ENCODE measurements at regions not wholly inside any gene's neighbourhood (a gene's known extent, or its start where the extent isn't known, plus 50 kb on each side); places are given as distances from the start of the nearest gene placed in this dataset.
"Not testable (repeated sequence)": the region's sequence is repeated elsewhere in the genome, so short reads cannot be mapped to it uniquely, and the experiment has no call there.

DNA sequence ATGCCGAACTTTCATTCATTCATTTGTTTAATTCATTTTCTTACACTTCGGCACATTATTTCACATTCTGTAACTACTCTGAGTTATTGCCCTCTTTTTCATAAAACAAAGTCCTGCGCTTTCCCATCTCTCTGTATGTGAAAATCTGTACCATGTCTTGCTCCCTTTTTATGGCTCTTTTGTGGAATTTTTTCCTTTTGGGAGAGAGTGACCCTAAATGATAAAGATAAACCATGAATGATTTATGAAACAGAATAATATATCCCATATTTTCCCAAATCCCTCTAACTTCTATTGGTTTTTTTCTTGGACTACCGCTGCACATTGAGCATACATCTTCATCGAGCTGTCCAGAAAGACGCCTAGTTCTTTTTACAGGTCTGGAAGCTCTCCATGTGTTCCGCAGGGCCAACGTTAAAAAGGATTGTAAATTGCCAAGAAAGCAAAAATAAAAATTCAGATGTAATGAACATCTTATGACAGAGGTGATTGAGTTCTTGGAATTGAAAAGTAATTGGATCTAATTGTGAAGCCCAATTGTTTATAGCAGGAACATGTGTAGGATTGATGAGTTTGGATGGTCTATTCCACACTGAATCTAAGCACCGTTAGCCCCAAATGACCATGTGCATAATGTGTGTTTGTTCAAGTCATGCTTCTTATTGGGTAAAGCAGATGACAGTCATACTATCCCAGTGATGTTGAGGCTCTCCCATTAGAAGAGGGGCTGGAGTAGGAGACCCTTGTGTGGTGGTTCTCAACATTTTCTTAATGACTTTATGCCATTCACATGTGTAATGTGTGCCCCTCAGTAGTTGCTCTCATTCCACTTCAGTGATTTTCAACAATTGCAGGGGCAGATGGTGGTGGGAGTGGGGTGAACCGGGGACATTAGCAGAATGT, 378.9 kb downstream of the DLEU7 start:
- DNase-seq = no peak

DNA sequence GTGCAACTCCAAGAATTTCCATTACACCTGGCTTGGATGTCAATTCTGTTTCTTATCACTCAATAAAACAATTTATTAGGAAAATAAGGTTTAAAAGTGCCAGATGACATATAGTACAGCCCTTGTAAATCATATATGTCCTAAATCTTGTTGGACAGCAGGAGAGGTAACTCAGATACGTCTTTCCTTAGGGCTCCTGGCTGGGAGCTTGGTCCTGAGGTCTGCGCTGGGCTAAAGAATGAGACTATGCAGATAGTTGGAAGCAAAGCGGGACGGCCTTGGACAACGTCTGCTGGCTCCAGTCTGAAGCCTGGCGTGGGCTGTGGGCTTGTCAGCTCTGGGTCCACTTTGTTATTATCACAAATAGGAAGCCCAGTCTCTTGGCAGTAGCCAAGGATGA, 377.0 kb downstream of the DLEU7 start:
- DNase-seq = no peak

DNA sequence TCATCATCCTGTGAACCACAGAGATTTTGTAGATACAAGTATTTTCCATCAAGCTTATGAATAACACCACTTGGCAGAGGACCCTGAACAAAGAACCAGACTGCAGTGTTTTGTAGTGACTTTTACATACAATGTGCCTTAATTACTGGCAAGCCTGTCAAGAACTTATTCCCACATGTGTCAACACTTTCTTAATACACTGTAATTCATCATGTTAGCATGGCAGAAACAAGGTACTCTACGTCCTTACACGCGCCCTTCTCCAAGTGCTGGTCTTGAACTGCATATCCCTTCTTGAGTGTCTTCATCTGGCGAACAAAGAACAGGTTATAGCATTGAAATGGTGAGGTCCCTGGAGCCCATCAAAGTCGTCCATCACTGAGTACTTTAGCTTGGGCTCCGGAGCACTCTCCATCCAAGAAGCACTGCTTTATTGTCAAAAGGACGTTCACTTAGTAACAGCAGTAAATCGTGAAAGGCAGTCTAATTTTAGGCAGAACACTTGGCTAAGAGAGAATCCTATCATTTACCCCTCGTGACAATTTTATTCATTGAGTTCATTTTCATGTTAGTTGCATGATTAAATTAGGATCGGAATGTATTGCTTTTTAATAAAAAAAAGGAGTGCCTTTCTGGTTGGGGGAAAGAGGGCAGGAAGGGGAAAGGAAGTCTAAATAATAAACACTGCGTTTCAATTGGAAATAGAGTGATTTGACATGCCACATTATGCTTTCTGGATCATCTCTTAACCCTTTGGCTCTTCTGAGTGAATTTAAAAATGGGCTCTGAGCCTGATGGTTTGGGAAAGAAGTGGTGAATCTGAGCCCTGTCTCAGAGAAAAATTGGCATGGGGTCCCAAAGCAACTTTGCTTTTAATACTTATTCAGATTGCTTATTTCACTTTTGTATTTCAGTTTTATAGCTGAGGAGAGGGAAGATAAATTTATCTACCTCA, 376.1 kb downstream of the DLEU7 start:
- no peak for DNase-seq

DNA sequence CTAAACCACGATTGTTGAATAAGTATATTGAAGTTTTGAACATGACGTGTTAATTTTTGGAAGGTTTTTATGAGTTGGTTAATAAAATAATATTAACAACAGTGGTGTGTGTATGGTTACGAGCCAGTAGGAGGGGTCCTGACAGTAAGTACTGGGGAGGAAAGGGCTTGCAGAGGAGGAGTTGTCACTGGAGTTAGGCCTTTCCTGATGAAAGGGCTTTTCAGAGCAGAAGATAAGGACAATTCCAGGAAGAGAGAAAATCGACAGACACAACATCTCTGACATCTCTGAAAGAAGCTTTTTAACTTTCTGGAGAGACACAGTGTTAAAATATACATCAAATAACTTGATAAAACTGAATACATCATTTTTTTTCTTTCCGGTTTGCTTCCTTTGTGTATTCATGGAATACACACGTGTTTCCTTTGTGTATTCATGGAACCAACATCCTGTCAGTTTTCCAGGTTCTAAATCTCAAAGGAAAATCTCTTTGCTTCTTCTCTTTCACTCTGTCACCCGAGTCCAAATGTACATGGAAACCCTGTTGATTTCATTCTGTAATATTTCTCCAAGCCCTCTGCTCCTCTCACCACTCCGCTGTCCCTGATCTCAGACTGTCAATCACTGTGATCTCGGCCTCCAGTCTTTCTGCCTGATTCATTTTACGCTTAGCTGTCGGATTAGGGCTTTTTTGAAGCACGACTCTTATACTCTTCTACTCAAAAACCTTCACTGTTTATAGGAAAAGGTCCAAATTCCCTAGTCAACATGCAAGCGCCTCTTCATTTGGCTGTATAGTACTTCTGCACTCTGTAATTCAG, 374.4 kb downstream of the DLEU7 start:
- DNase-seq = no peak

DNA sequence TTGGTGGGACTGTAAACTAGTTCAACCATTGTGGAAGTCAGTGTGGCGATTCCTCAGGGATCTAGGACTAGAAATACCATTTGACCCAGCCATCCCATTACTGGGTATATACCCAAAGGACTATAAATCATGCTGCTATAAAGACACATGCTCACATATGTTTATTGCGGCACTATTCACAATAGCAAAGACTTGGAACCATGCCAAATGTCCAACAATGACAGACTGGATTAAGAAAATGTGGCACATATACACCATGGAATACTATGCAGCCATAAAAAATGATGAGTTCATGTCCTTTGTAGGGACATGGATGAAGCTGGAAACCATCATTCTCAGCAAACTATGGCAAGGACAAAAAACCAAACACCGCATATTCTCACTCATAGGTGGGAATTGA, 370.4 kb downstream of the DLEU7 start:
- DNase-seq = not testable (repeated sequence)

DNA sequence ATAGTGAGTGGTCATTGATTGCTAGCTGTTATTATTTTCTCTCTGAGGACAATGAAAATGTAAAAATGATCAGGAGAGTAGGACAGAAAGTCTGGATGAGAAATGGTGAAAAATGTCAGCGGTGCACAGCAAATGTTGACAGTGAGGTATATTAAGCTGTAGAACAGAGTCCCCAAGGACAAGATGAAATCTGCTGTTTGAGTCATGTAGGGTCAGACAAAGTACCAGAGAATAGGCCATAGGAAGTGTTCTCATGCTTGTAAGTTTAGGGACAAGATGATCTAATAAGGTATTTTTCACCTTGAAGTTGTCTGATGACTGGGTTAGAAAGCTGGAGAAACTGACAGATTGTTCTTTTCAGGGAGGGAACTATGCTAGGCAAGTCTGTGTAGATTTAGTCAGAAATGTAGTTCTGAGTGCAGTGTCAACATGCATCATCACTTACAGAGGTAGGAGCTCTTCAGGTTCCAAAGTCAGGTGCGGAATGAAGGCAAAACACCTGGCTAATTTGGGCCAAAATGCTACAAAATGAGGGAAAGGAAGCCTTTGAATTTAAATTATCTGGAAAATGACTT, 369.3 kb downstream of the DLEU7 start:
- peak in 1 of 2 experiments; percentile 16 for DNase-seq

DNA sequence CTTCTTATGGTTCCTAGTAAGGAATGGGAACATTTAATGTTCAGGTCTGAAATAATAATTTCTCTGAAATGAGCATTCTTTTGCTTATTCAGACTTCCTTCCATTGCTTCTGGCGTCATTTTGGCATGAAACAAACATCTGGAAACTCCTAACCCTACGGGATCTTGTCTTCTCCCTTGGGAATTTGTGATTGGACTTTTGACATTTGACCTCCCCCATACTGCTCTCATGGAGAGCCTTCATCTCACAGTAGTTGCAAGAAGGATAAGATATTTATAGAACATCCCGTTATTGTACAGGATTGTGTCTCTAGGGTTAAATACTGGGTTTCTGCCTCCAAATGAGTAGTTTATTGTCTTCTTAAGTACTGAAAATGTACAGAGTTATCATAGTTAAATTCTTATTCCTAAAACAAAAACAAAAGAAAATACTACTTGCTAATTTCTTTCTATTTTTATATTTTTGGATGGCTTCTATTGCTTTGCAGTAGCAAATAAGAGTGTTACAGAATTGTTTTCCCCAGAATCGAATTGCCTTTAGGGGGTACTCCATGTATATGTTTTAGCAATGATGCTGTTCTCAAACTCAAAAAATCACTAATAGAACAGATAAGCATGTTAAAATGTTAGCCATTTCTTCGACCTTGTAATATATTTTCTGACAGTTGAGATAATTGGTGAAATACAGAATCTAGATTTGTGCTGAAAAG, 366.8 kb downstream of the DLEU7 start:
- no peak for DNase-seq

DNA sequence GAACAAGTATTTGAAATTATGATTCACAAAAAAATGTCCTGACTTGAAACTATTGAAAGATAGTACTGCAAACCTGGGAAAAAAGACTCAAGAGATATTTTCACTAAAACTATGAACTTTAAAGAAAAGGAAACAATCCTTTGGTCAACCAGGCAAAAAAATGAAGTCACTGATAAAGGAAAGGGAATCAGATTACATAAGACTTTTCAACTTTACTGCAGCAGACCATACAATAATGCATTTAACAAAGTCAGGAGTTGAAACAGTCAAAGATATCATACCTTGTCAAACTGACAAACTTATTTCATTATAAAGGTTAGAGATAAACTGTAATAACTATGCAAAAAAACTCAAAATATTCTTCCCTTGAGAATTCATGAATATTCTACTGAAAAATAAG, 361.6 kb downstream of the DLEU7 start:
- DNase-seq = no peak

DNA sequence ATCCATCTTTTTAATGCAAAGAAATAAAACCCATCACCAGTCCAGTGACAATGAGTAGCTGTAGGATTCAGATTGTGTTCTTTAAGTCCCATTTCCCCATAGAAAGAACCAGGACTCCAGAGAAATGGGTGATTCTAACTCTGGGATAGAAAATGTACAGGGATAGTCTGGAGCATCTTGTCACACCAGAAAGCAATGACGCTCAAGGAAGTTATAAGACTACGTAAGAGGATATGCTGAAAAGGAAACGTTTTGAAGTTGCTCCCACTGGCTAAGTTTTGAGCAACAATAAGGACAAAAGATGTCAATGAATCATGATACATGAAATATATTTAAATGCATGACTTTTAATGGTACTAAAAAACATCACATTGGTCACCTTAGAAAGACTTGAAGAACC, 360.1 kb downstream of the DLEU7 start:
- no peak for DNase-seq

DNA sequence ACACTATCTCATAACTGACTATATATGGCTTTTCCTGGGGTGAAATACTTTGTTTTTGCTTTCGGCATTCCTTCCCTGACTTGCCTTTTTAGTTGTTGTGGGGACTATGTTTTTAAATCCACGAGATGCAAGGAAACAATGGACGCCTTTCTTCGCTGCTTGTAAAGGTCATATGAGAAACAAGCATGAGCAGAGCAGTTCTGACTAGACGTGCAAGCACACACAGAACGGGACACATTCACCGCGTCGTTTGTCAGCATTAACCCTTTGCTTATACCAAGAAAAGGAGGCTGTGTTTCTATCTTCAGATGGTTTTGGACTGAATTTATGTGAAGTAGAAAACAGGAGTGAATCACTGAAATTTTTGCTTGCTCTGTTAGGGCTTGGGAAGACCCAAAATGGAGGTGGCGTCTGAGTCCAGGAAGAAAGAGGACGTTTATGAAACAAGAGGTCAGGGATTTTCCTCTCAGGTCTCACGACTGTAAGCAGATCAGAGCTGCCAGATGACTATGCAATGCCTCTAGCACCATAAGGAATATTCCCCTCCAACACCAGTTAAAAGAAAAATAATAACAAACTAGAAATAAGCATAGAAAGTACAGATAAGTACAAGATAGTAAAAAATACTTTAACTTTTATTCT, 358.9 kb downstream of the DLEU7 start:
- no peak for DNase-seq

DNA sequence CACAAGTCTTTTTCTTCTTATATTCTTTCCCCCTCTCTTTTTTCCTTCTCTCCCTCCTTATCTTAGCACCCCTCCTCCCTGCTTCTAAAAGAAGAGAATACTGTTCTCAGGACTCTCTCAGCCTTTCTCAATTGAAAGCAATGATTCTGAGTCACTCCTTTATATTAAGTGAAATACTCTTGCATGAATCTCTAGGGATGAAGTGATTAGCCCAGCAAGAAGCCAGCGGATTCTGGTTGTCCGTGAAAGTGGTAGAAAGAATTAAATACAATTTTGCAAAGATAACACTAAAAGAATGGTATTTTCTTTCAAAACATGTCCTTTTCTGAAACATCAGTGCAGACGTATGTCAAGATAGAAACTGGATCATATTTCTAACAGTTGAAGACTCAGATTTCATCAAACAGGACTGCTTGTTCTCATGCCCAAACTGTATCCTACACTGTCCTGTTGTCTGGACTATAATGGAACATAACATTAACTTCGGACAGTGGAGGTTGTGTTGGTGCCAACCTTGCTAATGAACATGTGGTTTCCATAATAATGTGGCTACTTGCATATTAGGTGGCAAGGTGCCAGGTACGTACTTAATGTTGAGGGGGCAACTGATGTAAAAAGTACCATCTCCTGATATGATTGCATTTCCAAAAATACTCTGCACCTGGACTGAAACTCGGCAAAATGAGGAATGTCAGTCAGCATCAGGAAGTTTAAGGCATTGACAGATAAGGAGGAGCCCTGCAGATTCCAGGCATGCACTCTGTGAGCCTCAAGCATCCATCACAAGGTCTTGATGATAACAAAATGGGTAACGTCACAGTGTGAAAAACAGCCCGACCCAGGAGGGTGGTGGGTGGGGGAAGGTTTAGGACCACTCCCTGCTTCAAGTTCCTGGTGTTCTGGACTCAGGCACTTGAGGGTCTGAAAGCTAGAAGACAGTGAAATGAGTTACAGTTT, 357.2 kb downstream of the DLEU7 start:
- no peak for DNase-seq

DNA sequence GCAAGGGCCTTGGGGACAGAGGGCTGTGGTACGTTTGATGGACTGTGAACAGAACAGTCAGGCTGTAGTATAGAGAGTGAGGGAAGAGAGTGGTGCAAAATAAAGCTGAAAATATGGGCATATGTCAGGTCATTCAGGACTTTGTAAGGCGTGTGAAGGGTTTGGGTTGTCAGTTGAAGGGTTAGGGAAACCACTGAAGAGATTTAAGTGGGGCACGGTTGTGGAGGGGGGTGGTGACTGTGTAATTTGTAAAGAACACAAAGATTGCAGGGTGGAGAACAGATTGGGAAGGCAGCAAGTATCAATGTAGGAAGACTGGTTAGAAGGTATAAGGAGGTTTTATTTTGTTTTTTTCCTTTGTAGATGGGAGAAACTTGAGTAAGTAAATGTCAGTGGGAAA, 349.8 kb downstream of the DLEU7 start:
- no peak for DNase-seq

DNA sequence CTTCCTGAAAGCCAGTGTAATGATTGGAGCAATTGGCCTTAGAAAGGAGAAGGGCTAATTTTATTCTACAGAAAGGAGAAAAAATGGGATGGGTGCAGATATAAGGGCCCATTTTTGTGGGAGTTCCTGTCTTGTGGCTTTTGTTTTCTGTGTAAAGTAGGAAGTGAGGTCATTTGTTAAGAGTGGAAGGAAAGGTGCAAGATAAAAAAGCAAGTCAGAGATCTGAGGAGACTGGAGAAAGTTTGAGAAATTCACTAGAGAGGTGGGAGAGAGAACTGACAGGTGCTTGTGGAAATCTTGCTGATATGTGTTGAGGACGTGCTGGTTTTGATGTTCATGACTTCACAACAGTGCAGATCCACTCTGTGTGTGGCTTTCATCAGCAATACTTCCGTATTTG, 349.4 kb downstream of the DLEU7 start:
- no peak for DNase-seq

DNA sequence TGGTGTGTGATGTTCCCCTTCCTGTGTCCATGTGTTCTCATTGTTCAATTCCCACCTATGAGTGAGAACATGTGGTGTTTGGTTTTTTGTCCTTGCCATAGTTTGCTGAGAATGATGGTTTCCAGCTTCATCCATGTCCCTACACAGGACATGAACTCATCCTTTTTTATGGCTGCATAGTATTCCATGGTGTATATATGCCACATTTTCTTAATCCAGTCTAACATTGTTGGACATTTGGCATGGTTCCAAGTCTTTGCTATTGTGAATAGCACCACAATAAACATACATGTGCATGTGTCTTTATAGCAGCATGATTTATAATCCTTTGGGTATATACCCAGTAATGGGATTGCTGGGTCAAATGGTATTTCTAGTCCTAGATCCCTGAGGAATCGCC, 340.3 kb downstream of the DLEU7 start:
- DNase-seq = not testable (repeated sequence)

DNA sequence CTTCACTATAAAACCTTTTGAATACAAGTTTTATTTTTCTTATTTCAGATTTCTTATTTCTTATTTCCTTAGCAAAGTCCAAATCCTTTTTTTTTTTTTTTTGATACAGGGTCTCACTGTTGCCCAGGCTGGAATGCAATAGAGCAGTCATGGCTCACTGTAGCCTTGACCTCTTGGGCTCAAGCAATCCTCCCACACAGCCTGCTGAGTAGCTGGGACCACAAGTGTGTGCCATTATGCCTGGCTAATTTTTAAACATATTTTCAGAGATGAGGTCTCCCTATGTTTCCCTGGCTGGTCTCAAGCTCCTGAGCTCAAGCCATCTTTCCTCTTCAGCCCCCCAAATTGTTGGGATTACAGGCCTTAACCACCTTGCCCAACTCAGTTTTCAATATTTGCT, 334.3 kb downstream of the DLEU7 start:
- DNase-seq = no peak

DNA sequence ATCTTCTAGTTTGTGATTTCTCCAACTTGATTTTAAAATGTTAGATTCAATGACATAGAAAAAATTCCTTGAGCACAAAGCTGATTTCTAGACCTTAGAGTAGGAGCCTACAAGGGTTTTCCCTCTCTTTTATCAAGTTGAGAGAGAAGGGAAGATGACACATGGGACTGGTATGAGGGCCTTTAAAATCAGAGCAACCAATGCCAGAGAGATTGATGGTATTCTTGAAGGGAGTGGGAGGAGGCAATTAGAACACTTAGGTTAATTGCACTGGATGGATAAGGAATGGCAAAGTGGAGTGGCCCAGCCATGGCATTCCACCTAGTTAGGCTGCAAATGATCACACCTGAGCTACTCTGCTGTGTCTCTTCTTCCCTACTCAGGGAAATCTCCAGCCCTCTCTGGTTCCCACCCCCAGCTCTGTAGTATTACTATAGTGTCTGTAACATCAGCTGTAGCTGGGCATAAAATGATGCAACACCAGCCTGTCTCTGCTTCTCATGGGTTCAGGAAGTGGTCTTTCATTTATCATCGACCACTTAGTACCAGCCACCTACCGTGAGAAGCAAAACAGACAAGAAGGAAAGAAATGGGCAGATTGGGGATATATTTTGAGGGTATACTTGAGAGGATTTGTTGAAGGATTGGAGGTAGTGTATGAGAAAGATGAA, 333.6 kb downstream of the DLEU7 start:
- DNase-seq = no peak

DNA sequence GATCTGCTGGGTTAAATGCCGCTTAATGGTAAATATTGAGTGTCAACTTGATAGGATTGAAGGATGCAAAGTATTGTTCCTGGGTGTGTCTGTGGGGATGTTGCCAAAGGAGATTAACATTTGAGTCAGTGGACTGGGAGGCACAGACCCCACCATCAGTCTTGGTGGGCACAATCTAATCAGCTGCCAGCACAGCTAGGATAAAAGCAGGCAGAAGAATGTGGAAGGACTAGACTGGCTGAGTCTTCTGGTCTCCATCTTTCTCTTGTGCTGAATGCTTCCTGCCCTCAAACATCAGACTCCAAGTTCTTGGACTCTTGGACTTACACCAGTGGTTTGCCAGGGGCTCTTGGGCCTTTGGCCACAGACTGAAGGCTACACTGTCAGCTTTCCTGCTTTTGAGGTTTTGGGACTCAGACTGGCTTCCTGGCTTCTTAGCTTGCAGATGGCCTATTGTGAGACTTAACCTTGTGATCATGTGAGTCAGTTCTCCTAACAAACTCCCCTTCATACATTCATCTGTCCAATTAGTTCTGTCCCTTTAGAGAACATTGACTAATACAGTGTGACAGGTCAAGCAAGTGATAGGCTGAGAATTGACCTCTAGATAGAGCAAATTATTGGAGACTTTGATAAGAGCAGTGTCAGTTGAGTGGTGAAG, 332.5 kb downstream of the DLEU7 start:
- DNase-seq = not testable (repeated sequence)

DNA sequence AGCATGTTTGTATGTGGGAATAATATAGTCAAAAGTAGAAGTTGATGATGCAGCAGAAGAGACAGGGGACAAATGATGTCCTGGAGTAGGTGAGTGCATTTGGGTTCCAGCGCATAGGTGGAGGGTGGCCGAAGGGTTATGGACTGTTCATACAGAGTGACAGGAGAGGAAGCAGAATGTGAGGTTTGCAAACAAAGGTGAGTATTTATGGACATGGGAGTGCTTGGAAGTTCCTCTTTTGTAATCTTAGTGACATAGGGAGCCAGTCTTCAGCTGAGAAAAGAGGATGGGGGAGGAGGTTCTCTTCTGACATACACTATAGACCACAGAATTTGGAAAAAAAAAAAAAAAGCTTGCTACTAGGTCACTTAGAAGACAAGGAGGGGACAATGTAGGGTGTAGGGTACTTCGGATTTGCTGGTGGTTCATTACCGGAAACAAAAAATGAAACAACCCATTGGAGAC, 331.6 kb downstream of the DLEU7 start:
- DNase-seq = no peak

Data from NCI-H1930 (cell line).